ENCODE measurements at regions not wholly inside any gene's neighbourhood (a gene's known extent, or its start where the extent isn't known, plus 50 kb on each side); places are given as distances from the start of the nearest gene placed in this dataset.

- Histone ChIP-seq H3K9ac (ENCODE audit: low read length) (no peak overlapping the region), H3K27me3 (ENCODE audit: insufficient read depth, low read length) (no peaks in the 10 kb centered on the region), H3K9me3 (ENCODE audit: low read length) (no peaks in the 10 kb centered on the region), H3K4me1 (ENCODE audit: insufficient read depth, low read length, severe bottlenecking) (no peaks in the 10 kb centered on the region), H3K9me2 (ENCODE audit: low read depth, low read length) (no peaks in the 10 kb centered on the region), H3K36me3 (ENCODE audit: insufficient read depth, low read length) (no peaks in the 10 kb centered on the region), H3K4me3 (ENCODE audit: low read depth, low read length, poor library complexity, severe bottlenecking) (no peak overlapping the region), H3K4me2 (ENCODE audit: low read length) (no peak overlapping the region), H3F3A (ENCODE audit: insufficient read depth, low read length) (no peaks in the 10 kb centered on the region), H4K20me1 (ENCODE audit: insufficient read depth, low read length) (no peaks in the 10 kb centered on the region), H2AFZ (ENCODE audit: low read length) (no peak overlapping the region), H3K79me2 (ENCODE audit: insufficient read depth, low read length) (no peaks in the 10 kb centered on the region), H3K27ac (ENCODE audit: low read depth, low read length, poor library complexity, severe bottlenecking) (no peak overlapping the region)
- TF ChIP-seq CTCF (IDR thresholded peaks at IDR 0.05; ENCODE audit: low read length) (no peak), EZH2 (IDR thresholded peaks at IDR 0.05; ENCODE audit: borderline replicate concordance, low read length) (no peak)
These were observed 413.3 kb downstream of the SFMBT2 start for GRCh38 chr10:6997509-6997908.

GRCh38 chr10:6996431-6996830, 414.4 kb downstream of the SFMBT2 start:
- Histone ChIP-seq H3K27me3 (ENCODE audit: insufficient read depth, low read length) (no peaks in the 10 kb centered on the region), H3K36me3 (ENCODE audit: insufficient read depth, low read length) (no peaks in the 10 kb centered on the region), H3F3A (ENCODE audit: insufficient read depth, low read length) (no peaks in the 10 kb centered on the region), H4K20me1 (ENCODE audit: insufficient read depth, low read length) (no peaks in the 10 kb centered on the region), H3K9ac (ENCODE audit: low read length) (no peak overlapping the region), H3K27ac (ENCODE audit: low read depth, low read length, poor library complexity, severe bottlenecking) (no peak overlapping the region), H3K9me2 (ENCODE audit: low read depth, low read length) (no peaks in the 10 kb centered on the region), H2AFZ (ENCODE audit: low read length) (no peak overlapping the region), H3K9me3 (ENCODE audit: low read length) (no peaks in the 10 kb centered on the region), H3K4me2 (ENCODE audit: low read length) (no peak overlapping the region), H3K4me3 (ENCODE audit: low read depth, low read length, poor library complexity, severe bottlenecking) (no peak overlapping the region), H3K79me2 (ENCODE audit: insufficient read depth, low read length) (no peaks in the 10 kb centered on the region), H3K4me1 (ENCODE audit: insufficient read depth, low read length, severe bottlenecking) (no peaks in the 10 kb centered on the region)
- no peak for TF ChIP-seq EZH2 (IDR thresholded peaks at IDR 0.05; ENCODE audit: borderline replicate concordance, low read length)
- no peak for TF ChIP-seq CTCF (IDR thresholded peaks at IDR 0.05; ENCODE audit: low read length)

GRCh38 chr10:6995831-6996230, 415.0 kb downstream of the SFMBT2 start:
- H3K9me3 ChIP-seq (ENCODE audit: low read length), result no peaks in the 10 kb centered on the region
- H4K20me1 ChIP-seq (ENCODE audit: insufficient read depth, low read length), result no peaks in the 10 kb centered on the region
- no peaks in the 10 kb centered on the region for H3K4me1 ChIP-seq (ENCODE audit: insufficient read depth, low read length, severe bottlenecking)
- no peaks in the 10 kb centered on the region for H3K9me2 ChIP-seq (ENCODE audit: low read depth, low read length)
- no peak for TF ChIP-seq CTCF (IDR thresholded peaks at IDR 0.05; ENCODE audit: low read length)
- TF ChIP-seq EZH2 (IDR thresholded peaks at IDR 0.05; ENCODE audit: borderline replicate concordance, low read length), result no peak
- H3F3A ChIP-seq (ENCODE audit: insufficient read depth, low read length), result no peaks in the 10 kb centered on the region
- H3K36me3 ChIP-seq (ENCODE audit: insufficient read depth, low read length), result no peaks in the 10 kb centered on the region
- H2AFZ ChIP-seq (ENCODE audit: low read length), result no peak overlapping the region
- no peak overlapping the region for H3K4me2 ChIP-seq (ENCODE audit: low read length)
- no peak overlapping the region for H3K9ac ChIP-seq (ENCODE audit: low read length)
- H3K27ac ChIP-seq (ENCODE audit: low read depth, low read length, poor library complexity, severe bottlenecking), result no peak overlapping the region
- no peak overlapping the region for H3K4me3 ChIP-seq (ENCODE audit: low read depth, low read length, poor library complexity, severe bottlenecking)
- no peaks in the 10 kb centered on the region for H3K79me2 ChIP-seq (ENCODE audit: insufficient read depth, low read length)
- no peaks in the 10 kb centered on the region for H3K27me3 ChIP-seq (ENCODE audit: insufficient read depth, low read length)
